ENCODE measurements at regions not wholly inside any gene's neighbourhood (a gene's known extent, or its start where the extent isn't known, plus 50 kb on each side); places are given as distances from the start of the nearest gene placed in this dataset.

DNA sequence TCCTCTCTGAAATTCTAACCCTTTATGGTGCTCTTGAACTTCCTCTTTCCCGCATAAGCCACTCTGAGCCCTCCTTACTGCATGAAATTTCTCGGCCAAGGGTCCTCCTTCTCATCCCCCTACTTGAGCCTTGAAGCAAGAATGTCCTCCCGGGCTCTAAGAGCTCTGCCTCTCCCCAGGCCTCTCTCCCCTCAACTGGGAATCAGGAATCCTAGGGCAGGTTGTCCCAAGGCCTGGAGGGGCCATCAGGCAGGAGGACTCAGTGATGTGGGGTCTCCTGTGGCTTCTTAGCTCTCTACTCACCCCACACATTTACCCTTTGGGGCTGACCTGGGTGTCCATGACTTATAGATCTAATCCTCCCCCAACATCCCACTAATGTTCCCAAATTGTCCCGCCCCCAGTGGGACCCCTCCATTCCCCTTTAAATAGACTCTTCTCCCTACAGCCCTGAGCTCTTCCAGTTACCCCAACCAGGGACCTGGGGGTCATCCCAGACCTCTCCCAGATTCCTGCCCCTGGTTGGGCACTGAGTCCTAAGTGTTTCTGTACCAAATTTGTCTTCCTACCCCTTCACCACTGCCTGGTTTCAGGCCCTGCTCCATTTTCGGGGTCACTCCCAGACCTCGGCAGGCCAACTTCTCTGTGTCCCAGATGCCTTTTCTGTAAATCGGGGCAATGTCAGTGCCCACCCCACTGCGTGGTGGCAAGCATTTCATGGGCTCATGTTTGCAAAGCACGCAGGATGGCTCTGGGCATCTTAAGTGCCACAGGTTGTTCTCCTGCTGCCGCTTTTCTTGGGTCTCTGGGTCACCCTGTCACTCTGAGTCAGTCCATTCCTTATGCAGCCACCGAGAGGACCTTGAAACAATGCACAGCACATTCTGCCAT is 171.2 kb downstream of the ASB1 start:
- H3K9me3 Mint-ChIP-seq: peaks cover 0 to 8% (median 2%) of the 10 kb centered on the region in 7 donors
- no peak overlapping the region for H3K27ac Mint-ChIP-seq
- no peak for ATAC-seq (ENCODE audit: low read depth in 2 of 2)
- H3K4me3 Mint-ChIP-seq: no peak overlapping the region
- H3K27me3 Mint-ChIP-seq: peaks cover 5 to 32% (median 8%) of the 10 kb centered on the region in 3 donors
- no peaks in the 10 kb centered on the region for H3K36me3 Mint-ChIP-seq
- no peaks in the 10 kb centered on the region for H3K4me1 Mint-ChIP-seq
- DNase-seq: no peak

DNA sequence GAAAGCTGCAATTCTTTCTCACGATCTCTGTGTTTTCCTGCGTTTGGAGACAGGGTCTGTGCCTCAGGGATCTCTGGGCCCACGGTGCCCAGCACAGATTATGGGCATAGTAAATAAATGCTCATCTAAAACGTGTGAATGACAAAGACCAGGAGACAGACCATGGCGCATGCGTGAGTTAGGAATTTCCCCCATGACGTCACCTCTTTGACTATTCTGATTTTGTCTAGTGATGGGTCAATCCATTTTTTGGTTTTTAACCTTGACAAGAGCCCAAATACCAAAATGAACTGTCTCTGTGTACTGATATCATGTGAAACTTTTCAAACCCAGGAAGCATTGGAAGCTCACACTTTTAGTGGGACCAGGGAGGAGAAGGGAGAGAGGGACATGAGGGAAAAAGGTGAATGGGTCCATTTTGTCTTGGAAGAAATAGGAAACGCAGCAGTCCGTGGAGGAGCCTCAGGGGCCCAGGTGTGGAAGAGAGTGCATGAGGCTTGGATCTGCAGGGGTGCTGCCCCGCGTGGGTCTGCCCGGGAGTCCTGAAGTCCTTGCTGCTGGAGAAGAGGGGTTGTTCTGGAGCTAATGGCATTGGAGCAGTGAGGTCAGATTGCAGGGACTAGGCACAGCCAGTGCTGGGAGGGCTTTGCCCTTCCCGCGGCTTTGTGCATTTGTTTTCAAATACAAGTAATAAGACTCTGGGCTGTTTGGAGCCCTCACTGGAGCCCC is 172.2 kb downstream of the ASB1 start:
- Mint-ChIP-seq H3K4me1 (no peaks in the 10 kb centered on the region), H3K27ac (no peak overlapping the region), H3K4me3 (no peak overlapping the region), H3K9me3 (peaks cover 6 to 19% (median 11%) of the 10 kb centered on the region in 7 donors), H3K27me3 (peaks cover 5 to 31% (median 15%) of the 10 kb centered on the region in 3 donors), H3K36me3 (peaks cover 0 to 11% of the 10 kb centered on the region in 2 donors)
- ATAC-seq (ENCODE audit: low read depth in 2 of 2) (no peak), DNase-seq (no peak)

DNA sequence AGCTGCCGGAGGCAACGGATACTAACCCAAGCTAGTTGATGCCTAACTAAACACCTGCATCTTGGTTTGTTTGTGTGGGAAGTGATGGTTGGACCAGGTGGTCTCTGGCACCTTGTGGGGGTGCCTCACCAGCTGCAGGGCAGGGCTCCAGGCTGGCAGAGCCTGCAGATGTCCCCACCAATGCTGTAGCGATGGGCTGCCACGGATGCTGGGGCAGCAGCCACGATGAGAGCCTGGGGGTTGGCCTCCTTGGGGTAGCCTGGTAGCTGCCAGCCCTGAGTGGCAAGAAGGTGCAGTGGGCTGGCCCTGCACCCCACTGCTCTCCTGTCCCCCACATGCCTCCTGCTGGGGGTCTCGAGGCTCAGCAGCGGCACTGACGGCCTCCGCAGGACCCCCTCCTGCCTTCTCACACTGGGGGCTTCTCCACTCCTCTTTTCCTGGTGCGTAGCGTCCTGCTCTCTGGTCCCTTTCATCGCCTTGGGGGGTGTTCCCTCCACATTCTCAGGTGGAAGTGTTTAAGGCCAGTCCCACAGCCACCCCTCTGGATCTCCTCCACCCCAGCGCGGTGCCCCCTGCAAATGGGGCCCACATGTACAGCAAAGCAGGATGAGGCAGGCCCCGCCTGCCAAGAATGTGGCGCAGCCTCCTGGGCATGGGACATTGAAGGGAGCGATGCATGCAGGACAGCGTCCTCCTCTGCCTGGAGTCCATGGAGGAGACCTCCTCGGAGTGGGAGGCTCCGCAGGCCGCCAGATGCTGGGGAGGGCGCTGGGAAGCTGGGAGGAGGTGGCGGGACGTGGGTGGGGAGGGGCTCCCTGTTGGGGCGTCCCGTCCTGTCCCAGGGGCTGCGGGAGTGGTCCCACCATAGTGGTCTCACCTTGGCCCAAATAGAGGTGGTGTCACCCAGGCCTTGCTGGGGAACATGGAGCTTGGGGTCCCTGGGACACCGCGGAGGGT is 173.1 kb downstream of the ASB1 start:
- H3K27ac Mint-ChIP-seq: no peak overlapping the region

DNA sequence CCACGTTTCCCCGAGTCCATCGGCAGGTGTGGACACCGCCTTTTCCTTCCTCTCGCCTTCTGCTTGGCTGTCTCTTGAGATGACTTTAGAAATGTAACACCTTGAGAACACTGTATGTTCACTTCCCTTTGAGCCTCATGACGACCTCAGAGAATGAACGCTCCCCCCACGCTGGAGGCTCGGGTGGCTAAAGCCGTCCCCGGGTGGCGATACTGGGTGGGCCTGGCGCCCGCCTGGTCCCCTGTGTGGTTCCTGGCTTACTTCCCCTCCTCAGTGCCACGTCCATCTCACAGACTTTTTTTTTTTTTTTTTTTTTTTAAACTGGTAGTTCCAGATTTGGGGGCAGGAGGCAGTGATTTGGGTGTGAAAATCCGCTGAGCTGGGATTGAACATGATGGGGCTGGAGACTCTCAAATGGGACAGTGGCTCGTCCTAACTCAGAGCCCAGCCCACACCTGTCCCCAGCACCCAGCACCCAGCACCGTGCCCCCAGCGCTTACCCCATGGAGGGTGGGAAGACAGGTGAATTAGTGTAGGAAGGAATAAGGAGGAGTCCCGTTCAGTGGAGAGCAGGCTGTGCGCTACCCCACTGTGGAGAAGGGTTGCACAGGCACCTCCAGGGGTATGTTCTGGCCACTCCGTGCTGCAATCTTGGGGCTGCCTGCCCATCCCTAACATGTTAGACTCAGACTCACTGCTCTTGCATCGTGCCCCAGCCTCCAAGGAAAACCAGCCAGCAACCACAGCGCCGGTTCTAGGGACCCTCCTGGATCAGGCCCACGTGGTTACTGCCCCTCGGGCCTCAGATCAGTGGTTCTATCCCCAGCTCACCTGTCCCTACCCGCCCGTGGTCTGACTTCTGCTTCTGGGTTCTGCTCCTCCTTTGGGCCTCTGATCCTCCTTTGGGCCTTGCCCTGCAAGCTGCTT is 174.0 kb downstream of the ASB1 start:
- H3K36me3 Mint-ChIP-seq: peaks cover 0 to 11% of the 10 kb centered on the region in 2 donors
- no peak overlapping the region for H3K4me3 Mint-ChIP-seq
- peaks cover 5 to 34% (median 15%) of the 10 kb centered on the region in 3 donors for H3K27me3 Mint-ChIP-seq
- ATAC-seq (ENCODE audit: low read depth in 2 of 2) (no peak), DNase-seq (no peak)
- peaks cover 6 to 31% (median 14%) of the 10 kb centered on the region in 7 donors for H3K9me3 Mint-ChIP-seq
- H3K27ac Mint-ChIP-seq: no peak overlapping the region
- H3K4me1 Mint-ChIP-seq: no peaks in the 10 kb centered on the region

More for the DNA sequence above, 173.1 kb downstream of the ASB1 start:
- Mint-ChIP-seq H3K9me3 (peaks cover 6 to 26% (median 14%) of the 10 kb centered on the region in 7 donors), H3K4me3 (no peak overlapping the region), H3K27me3 (peaks cover 5 to 34% (median 15%) of the 10 kb centered on the region in 3 donors), H3K4me1 (no peaks in the 10 kb centered on the region), H3K36me3 (peaks cover 0 to 11% of the 10 kb centered on the region in 2 donors)
- DNase-seq: no peak
- no peak for ATAC-seq (ENCODE audit: low read depth in 2 of 2)

DNA sequence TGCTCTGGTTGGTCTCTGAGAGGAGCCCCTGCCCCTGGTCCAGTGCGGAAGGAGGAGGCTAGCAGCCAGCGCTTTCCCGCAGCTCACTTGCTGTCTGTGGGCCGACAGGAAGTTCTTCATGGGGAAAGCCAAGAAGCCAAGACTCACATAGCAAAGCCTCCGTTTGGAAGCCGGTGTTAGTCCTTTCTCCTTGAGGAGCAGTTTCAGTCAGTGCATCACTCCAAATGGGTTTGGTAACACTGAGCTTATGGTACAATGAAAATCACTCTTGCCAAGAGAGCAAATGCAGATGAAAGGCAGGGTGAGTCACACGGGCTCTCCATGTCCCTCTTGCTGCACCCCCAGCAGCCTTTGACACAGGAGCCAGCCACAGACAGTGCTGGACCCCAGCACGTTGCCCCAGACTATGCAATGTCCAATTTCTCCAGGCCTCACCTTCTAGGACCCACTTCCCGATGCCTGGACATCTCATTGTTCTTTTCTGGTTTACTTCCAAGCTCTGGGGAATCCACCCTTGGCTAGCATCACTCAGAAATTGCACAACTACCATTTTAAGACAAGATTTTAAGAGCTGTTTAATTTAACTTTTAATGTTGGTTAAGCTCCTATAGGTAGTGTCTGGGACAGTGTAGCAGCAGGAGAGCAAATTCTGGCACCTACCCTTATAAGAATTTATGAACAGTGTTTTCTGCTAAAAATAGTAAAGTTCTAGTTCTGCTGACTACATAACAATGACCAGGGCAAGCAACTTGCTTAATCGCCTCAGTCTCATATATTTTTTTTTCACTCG is 174.9 kb downstream of the ASB1 start:
- Mint-ChIP-seq H3K4me1 (no peaks in the 10 kb centered on the region), H3K27ac (no peak overlapping the region), H3K36me3 (peaks cover 0 to 11% of the 10 kb centered on the region in 2 donors), H3K4me3 (no peak overlapping the region), H3K9me3 (peaks cover 6 to 35% (median 16%) of the 10 kb centered on the region in 7 donors), H3K27me3 (peaks cover 5 to 34% (median 15%) of the 10 kb centered on the region in 3 donors)
- DNase-seq (no peak), ATAC-seq (ENCODE audit: low read depth in 2 of 2) (no peak)

DNA sequence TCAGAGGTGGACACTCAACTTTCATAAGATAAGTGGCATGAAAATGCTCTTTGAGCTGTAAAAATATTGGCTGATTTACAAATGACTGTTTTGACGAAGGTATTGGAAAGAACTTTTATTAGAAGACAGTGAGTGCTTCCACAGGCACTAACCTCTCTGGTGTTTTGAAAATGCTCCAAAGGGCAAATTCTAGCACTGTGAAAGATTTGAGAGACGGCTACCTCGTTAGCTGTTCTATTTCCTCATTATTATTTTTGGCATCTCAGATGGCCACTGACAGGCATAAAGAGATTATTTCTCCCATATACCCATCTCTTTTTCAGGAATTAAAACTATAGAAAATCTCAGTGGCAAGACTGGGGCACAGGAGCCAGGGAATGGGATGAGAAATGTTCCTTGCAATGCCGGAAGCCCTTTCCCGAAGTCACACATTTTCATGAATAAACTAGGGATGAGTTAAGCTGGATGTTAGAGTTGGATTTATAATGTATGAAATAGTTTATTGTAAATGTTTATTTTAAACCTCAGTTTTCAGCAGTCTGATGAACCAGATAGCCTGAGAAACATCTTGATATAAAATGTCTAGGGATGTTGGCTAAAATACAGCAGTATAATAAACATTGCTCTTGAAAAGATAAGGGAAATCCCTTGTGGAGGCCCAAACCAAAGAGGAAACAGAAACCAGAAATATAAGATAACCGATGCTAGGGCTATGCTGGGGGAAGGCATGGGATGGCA is 175.7 kb downstream of the ASB1 start:
- Mint-ChIP-seq H3K27ac (no peak overlapping the region), H3K36me3 (peaks cover 0 to 11% of the 10 kb centered on the region in 2 donors), H3K4me1 (no peaks in the 10 kb centered on the region), H3K27me3 (peaks cover 5 to 28% (median 15%) of the 10 kb centered on the region in 3 donors), H3K9me3 (peaks cover 6 to 42% (median 21%) of the 10 kb centered on the region in 7 donors), H3K4me3 (no peak overlapping the region)
- ATAC-seq (ENCODE audit: low read depth in 2 of 2) (no peak), DNase-seq (no peak)

DNA sequence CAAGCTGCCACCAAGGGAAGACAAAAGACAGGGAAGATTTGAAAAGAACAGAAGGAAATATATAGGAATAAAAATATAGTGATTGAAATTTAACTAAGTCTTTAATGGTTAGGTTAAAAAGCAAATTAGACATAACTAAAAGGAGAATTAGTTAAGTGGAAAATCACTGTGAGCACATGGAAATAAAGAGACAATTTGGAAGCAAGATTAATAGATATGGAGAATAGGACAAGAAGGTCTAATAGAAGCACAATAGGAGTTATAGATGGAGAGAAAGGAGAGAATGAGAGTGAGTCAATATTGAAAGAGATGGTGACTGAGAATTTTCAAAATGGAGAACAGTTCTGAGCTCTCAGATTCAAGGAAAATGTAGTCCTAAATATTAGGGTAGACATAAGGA is 176.9 kb downstream of the ASB1 start:
- ATAC-seq (ENCODE audit: low read depth in 2 of 2): no peak
- no peak overlapping the region for H3K4me3 Mint-ChIP-seq
- H3K4me1 Mint-ChIP-seq: no peaks in the 10 kb centered on the region

DNA sequence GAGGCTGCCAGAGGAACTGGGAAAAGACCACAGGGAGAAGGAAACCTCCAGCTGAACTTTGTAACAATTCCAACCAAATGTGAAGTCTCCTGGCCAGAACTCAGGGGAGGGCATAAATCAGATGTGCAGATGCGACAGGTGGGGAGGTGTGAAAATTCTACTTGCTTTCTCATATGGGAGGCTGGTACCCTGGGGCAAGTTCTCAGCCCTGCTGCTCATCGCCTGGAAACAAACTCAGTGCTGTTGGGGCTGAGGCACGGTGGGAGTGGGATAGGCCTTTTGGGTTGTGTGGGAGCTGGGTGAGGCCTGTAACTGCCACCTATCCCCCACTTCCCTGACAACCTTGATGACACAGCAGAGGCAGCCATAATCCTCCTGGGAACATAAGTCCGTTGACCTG is 179.6 kb downstream of the ASB1 start:
- peaks cover 0 to 7% (median 7%) of the 10 kb centered on the region in 3 donors for H3K27me3 Mint-ChIP-seq
- H3K4me1 Mint-ChIP-seq: no peaks in the 10 kb centered on the region
- DNase-seq: no peak
- peaks cover 6 to 81% (median 43%) of the 10 kb centered on the region in 7 donors for H3K9me3 Mint-ChIP-seq
- peaks cover 5 to 11% of the 10 kb centered on the region in 2 donors for H3K36me3 Mint-ChIP-seq
- H3K27ac Mint-ChIP-seq: no peak overlapping the region
- no peak for ATAC-seq (ENCODE audit: low read depth in 2 of 2)
- H3K4me3 Mint-ChIP-seq: no peak overlapping the region

More for the DNA sequence above, 176.9 kb downstream of the ASB1 start:
- Mint-ChIP-seq H3K36me3 (peaks cover 0 to 11% of the 10 kb centered on the region in 2 donors), H3K27me3 (peaks cover 5 to 16% (median 15%) of the 10 kb centered on the region in 3 donors), H3K9me3 (peaks cover 6 to 54% (median 28%) of the 10 kb centered on the region in 7 donors), H3K27ac (no peak overlapping the region)
- no peak for DNase-seq

DNA sequence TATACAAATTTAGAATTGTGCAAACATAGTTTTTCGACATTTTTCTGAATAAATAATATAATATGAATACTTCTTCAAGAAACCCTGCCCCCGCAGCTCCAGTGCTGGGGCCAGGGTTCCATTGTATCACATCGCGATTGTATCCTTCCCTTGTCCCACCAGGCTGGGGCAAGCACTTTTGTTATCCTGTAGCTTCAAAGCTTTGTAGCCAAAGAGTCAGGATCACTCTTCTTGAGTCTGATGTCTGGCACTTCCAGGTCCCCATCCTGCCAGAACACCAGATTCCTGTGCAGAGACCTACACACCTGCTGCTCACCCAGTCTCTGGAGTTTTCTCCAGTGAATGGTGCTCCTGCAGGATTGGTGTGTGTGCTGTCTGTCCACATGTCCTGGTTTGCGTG is 186.9 kb downstream of the ASB1 start:
- peaks cover 3 to 16% (median 11%) of the 10 kb centered on the region in 3 donors for H3K27me3 Mint-ChIP-seq
- peaks cover 0 to 5% of the 10 kb centered on the region in 2 donors for H3K36me3 Mint-ChIP-seq
- DNase-seq (no peak), ATAC-seq (ENCODE audit: low read depth in 2 of 2) (no peak)
- H3K4me3 Mint-ChIP-seq: no peak overlapping the region
- no peaks in the 10 kb centered on the region for H3K4me1 Mint-ChIP-seq
- H3K27ac Mint-ChIP-seq: no peak overlapping the region
- peaks cover 8 to 43% (median 20%) of the 10 kb centered on the region in 7 donors for H3K9me3 Mint-ChIP-seq

DNA sequence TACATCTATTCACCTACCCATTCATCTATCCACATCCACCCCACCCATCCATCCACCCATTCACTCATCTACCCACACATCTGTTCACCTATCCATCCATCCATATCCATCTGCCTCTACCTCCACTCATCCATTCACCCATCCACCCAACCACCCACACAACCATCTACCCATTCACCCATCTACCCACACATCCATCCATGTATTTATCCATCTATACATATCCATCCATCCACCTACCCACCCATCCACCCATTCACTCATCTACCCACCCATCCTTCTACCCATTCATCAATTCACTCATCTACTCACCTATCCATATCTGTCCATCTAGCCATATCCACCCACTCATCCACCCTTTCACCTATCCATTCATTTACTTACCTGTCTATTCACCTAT is 187.6 kb downstream of the ASB1 start:
- Mint-ChIP-seq H3K9me3 (peaks cover 8 to 36% (median 15%) of the 10 kb centered on the region in 7 donors), H3K36me3 (peaks cover 0 to 5% of the 10 kb centered on the region in 2 donors), H3K4me1 (no peaks in the 10 kb centered on the region), H3K27me3 (peaks cover 4 to 18% (median 11%) of the 10 kb centered on the region in 3 donors), H3K4me3 (no peak overlapping the region), H3K27ac (no peak overlapping the region)
- ATAC-seq (ENCODE audit: low read depth in 2 of 2) (no peak), DNase-seq (no peak)

DNA sequence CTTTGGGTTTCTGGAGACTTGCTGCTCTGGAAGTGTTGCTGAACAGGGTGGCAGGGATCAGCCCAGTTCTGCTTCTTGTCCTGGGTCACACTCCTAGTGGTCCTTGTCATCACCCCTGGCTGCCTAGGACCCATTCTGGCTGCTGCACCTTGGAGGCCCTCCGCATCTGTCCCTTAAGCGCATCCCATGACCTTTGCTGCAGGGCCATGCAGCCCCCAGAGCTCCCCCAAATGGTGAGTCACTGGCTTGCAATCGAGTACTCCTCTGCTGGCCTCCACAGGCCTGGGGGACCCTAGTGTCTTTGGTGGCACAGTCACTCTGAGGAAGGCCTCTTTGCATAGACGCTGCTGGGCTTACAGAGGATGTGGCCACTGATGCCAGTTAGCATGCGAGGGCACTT is 188.5 kb downstream of the ASB1 start:
- Mint-ChIP-seq H3K9me3 (peaks cover 8 to 28% (median 14%) of the 10 kb centered on the region in 7 donors), H3K27me3 (peaks cover 7 to 22% (median 11%) of the 10 kb centered on the region in 3 donors), H3K36me3 (peaks cover 0 to 5% of the 10 kb centered on the region in 2 donors), H3K4me1 (no peaks in the 10 kb centered on the region), H3K4me3 (no peak overlapping the region), H3K27ac (no peak overlapping the region)
- ATAC-seq (ENCODE audit: low read depth in 2 of 2) (no peak), DNase-seq (no peak)

Data from naive B cell (primary cell).